Fibroblast of lung (primary cell): ENCODE measurements at regions not wholly inside any gene's neighbourhood (a gene's known extent, or its start where the extent isn't known, plus 50 kb on each side); places are given as distances from the start of the nearest gene placed in this dataset.

Experiments
- DNase-seq, 2 donors: peaks; one replicate each; pipeline versions ENCODE4 v3.0.0 to v3.0.0-alpha.2; 2010; ENCODE audit warnings: low read depth in 2 of 2
- H2AFZ ChIP-seq: 2 replicates; pipeline ENCODE4 v1.5.1; 2012; ENCODE audit warnings: low read length, control low read depth, inconsistent platforms
- H3K27ac ChIP-seq: 2 replicates; pipeline ENCODE4 v1.5.1; 2011; ENCODE audit warnings: low read length, control low read depth; ENCODE audit not compliant: insufficient read depth
- H3K27me3 ChIP-seq: 2 replicates; pipeline ENCODE4 v1.5.1; 2011; ENCODE audit warnings: mild to moderate bottlenecking, low read length; ENCODE audit not compliant: control insufficient read depth, insufficient read depth
- H3K36me3 ChIP-seq: 2 replicates; pipeline ENCODE4 v1.5.1; 2011; ENCODE audit warnings: low read length; ENCODE audit not compliant: control insufficient read depth, insufficient read depth
- H3K4me1 ChIP-seq: 2 replicates; pipeline ENCODE4 v1.5.1; 2011; ENCODE audit warnings: low read length; ENCODE audit not compliant: control insufficient read depth, insufficient read depth; ENCODE audit errors: extremely low read depth
- H3K4me2 ChIP-seq: 2 replicates; pipeline ENCODE4 v1.5.1; 2011; ENCODE audit warnings: low read length, control low read depth; ENCODE audit not compliant: insufficient read depth; ENCODE audit errors: extremely low read depth
- H3K4me3 ChIP-seq, 4 experiments: fragments of 200-600 bp in 1 of 4; sonication (generic) in 1 of 4; replicated peaks in 1 of 4; 2 replicates each; pipeline ENCODE4 v1.5.1; 2011 to 2016; ENCODE audit warnings: low read length in 4 of 4, low read depth in 3 of 4, mild to moderate bottlenecking in 3 of 4, control low read depth in 2 of 4, inconsistent platforms in 1 of 4, mixed read lengths in 1 of 4; ENCODE audit not compliant: insufficient read depth in 1 of 4; ENCODE audit errors: control extremely low read depth in 1 of 4
- H3K79me2 ChIP-seq: 2 replicates; pipeline ENCODE4 v1.5.1; 2012; ENCODE audit warnings: mild to moderate bottlenecking, low read length, inconsistent platforms; ENCODE audit not compliant: control insufficient read depth, insufficient read depth
- H3K9ac ChIP-seq: 2 replicates; pipeline ENCODE4 v1.5.1; 2011; ENCODE audit warnings: mild to moderate bottlenecking, low read length, control low read depth; ENCODE audit not compliant: insufficient read depth
- H3K9me3 ChIP-seq: 2 replicates; pipeline ENCODE4 v1.5.1; 2012; ENCODE audit warnings: low read depth, low read length; ENCODE audit not compliant: control insufficient read depth, insufficient read depth
- H4K20me1 ChIP-seq: 2 replicates; pipeline ENCODE4 v1.5.1; 2011; ENCODE audit warnings: low read length; ENCODE audit not compliant: control insufficient read depth, insufficient read depth; ENCODE audit errors: extremely low read depth
- CTCF ChIP-seq, 2 donors: IDR thresholded peaks in 1 of 2; conservative IDR thresholded peaks in 1 of 2; 1 replicate in 1 of 2; 2 replicates in 1 of 2; pipeline ENCODE4 v1.5.1; 2011 to 2012; ENCODE audit warnings: low read length in 2 of 2, control low read depth in 1 of 2, inconsistent platforms in 1 of 2, low read depth in 1 of 2, mild to moderate bottlenecking in 1 of 2
- EZH2 ChIP-seq: IDR thresholded peaks from 2 replicates; pipeline ENCODE4 v1.5.1; 2012; ENCODE audit warnings: low read length, control low read depth, mild to moderate bottlenecking; ENCODE audit errors: missing control alignments

DNA sequence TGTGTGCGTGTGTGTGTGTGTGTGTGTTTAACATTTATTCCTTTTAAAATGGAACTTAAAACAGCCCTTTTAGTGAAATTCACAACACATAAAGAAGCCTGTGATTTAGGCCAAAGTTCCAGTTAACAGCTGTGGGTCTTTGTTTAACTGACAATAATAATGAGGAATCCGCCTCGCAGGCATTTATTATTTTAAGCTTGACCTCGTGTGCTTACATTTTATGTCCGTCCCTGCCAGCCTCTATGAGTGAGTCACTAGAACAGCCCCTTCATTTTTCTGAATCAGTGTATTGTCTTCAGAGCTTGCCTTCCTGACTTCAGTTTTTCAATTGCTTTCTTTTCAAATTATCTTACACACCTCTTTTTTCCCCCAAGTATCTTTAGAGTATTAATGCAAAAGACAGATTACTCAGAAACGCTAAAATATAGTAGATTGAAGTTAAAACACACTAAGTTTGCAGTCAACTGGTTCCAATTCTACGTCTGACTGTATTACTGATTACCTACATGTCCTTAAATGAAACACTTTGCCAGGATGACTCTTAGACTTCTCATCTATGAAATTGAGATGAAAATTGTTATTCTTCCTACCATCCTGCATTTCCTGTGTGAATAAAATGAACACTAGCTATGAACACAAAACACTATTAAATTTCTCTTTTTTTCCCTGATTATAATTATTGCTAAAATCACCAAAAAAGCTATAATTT lies 319.6 kb upstream of the HS3ST1 start:
- Histone ChIP-seq H4K20me1 (no peaks in the 10 kb centered on the region), H3K4me2 (no peak overlapping the region), H2AFZ (no peak overlapping the region), H3K27me3 (no peaks in the 10 kb centered on the region), H3K4me3 (peak overlapping the region in 1 of 4 experiments; percentile 30), H3K79me2 (no peaks in the 10 kb centered on the region), H3K9ac (no peak overlapping the region), H3K4me1 (no peaks in the 10 kb centered on the region), H3K27ac (no peak overlapping the region), H3K9me3 (no peaks in the 10 kb centered on the region), H3K36me3 (no peaks in the 10 kb centered on the region)
- peak; percentile 89 to 94 for DNase-seq
- TF ChIP-seq EZH2 (no peak), CTCF (conservative IDR thresholded peaks at IDR 0.05 in 1 of 2, IDR thresholded peaks at IDR 0.05 in 1 of 2; ENCODE audit: low read depth in 1 of 2, low read length in 2 of 2) (no peak)

DNA sequence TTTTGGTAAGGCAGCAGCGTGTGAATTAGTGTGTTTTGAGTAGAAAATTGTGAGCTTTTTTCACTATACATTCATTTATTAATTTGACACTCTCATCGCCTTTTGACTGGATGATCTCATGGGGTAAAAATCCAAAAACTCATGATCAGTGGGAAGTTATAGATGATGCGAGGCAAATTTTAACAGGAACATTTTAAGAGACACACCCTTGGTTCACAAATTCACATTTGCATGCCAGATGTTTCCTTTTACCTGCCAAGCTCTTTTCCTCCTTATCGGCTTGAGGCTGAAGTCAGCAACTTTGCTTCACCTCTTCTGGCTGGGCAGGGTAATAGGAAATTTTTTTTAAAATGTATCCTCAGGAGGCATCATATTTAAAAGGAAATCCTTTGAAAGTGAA lies 318.0 kb upstream of the HS3ST1 start:
- H3K9me3 ChIP-seq: no peaks in the 10 kb centered on the region
- no peak overlapping the region for H3K9ac ChIP-seq
- H3K27ac ChIP-seq: no peak overlapping the region
- H4K20me1 ChIP-seq: no peaks in the 10 kb centered on the region
- no peaks in the 10 kb centered on the region for H3K36me3 ChIP-seq
- H3K79me2 ChIP-seq: no peaks in the 10 kb centered on the region
- H3K4me1 ChIP-seq: no peaks in the 10 kb centered on the region
- TF ChIP-seq EZH2 (no peak), CTCF (conservative IDR thresholded peaks at IDR 0.05 in 1 of 2, IDR thresholded peaks at IDR 0.05 in 1 of 2; ENCODE audit: low read depth in 1 of 2, low read length in 2 of 2) (no peak)
- no peaks in the 10 kb centered on the region for H3K27me3 ChIP-seq
- peak in 1 of 2 donors; percentile 52 for DNase-seq
- H3K4me2 ChIP-seq: no peak overlapping the region
- H2AFZ ChIP-seq: no peak overlapping the region
- no peak overlapping the region for H3K4me3 ChIP-seq

- no peaks in the 10 kb centered on the region for H3K9me3 ChIP-seq
- no peaks in the 10 kb centered on the region for H3K4me1 ChIP-seq
- H3K4me2 ChIP-seq: no peak overlapping the region
- H3K36me3 ChIP-seq: no peaks in the 10 kb centered on the region
- no peaks in the 10 kb centered on the region for H3K27me3 ChIP-seq
- no peak overlapping the region for H3K4me3 ChIP-seq
- TF ChIP-seq CTCF (conservative IDR thresholded peaks at IDR 0.05 in 1 of 2, IDR thresholded peaks at IDR 0.05 in 1 of 2; ENCODE audit: low read depth in 1 of 2, low read length in 2 of 2) (no peak), EZH2 (no peak)
- H3K27ac ChIP-seq: no peak overlapping the region
- no peaks in the 10 kb centered on the region for H3K79me2 ChIP-seq
- H3K9ac ChIP-seq: no peak overlapping the region
- DNase-seq: no peak
- H4K20me1 ChIP-seq: no peaks in the 10 kb centered on the region
- no peak overlapping the region for H2AFZ ChIP-seq
These were observed 315.3 kb upstream of the HS3ST1 start for GRCh38 chr4:11743976-11744375.
